ENCODE measurements at regions not wholly inside any gene's neighbourhood (a gene's known extent, or its start where the extent isn't known, plus 50 kb on each side); places are given as distances from the start of the nearest gene placed in this dataset.
"Not testable (repeated sequence)": the region's sequence is repeated elsewhere in the genome, so short reads cannot be mapped to it uniquely, and the experiment has no call there.

DNA sequence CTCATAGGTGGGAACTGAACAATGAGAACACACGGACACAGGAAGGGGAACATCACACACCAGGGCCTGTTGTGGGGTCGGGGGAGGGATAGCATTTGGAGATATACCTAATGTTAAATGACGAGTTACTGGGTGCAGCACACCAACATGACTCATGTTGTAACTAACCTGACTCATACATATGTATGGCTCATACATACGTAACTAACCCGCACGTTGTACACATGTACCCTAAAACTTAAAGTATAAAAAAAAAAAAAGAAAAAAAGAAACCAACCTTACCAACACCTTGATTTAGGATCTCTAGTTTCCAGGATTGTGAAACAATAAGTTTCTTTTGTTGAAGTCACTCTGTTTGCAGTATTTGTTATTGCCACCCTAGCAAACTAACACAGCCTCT is 76.3 kb upstream of the NPSR1 start:
- DNase-seq (ENCODE audit: low read depth in 1 of 2, low spot score in 1 of 2) = not testable (repeated sequence)

DNA sequence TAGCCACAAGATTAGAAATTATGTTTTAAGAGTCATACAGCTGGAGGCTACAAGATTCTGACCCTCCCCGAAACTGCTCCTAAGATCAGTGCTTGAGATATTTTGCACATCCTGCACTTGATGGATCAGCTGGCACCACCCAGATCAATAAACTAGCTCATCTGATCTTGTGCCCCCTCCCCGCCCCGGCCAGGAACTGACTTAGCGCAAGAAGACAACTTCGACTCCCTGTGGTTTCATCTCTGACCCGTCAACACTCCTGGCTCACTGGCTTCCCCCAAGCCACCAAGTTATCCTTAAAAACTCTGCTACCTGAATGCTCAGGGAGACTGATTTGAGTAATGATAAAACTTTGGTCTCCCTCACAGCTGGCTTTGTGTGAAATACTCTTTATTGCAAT is 73.5 kb upstream of the NPSR1 start:
- no peak for DNase-seq (ENCODE audit: low read depth in 1 of 2, low spot score in 1 of 2)

DNA sequence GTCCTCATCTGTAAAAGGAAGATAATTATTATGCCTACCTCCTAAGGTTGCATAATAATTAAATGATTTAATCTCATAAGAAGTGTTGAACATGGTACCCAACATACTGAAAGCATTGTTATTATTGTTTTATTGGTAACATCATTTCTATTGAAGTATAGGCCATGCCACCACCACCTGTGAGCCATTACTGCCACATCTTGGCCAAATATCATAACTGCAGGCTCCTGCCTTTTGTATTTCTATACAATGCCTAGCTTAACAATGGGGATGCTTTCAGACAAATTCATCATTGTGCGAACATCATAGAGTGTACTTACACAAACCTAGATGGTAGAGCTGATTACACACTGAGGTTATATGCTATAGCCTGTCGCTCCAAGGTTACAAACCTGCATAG is 61.1 kb upstream of the NPSR1 start:
- no peak for DNase-seq (ENCODE audit: low read depth in 1 of 2, low spot score in 1 of 2)

DNA sequence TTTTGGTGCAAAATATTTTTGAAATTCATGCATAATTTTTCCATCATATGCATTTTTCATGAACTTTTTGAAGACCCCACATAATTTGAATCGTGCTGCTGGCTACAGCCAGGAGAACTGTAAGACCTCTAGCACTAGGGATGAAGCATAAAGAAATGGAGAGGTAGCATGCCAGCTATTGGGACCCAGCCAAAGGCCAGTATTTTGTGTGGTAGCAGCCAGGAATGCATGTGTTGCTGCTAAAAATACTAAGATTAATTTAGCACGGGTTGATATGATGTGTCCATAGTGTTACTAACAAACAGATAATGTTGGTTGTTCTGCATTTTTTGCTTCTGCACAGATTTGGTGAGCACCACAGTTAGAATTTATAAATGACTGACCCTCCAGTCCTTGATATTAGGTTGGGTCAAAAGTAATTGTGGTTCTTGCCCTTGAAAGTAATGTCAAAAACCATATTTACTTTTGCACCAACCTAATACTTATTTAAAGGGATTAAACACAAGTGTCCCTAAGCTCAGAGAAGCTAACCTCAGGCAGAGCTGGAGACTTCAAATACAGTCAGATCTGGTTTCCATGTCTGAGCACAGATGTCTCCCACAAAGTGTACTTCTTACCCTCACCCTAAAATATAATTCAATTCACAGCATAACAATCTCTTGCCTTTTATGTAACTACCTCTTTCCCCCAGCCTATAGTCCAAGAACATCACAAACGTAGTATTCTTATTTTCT is 54.1 kb upstream of the NPSR1 start:
- no peak for DNase-seq (ENCODE audit: low read depth in 1 of 2, low spot score in 1 of 2)
